AG04450 (cell line): ENCODE measurements at regions not wholly inside any gene's neighbourhood (a gene's known extent, or its start where the extent isn't known, plus 50 kb on each side); places are given as distances from the start of the nearest gene placed in this dataset.

Experiments used
- CTCF ChIA-PET: fragments of 300-600, 350-600 bp; formaldehyde crosslinking; extraction: SDS; loops from one replicate; lab custom pipeline; 2022; ENCODE audit warnings: antibody characterized with exemption, inconsistent platforms; lab: Charles Lee
- POLR2A ChIA-PET: fragments of 350-600 bp; formaldehyde crosslinking; extraction: SDS; loops from one replicate; lab custom pipeline; 2021; ENCODE audit warnings: antibody characterized with exemption, inconsistent platforms; lab: Yijun Ruan, JAX
- DNase-seq: peaks from one replicate; pipeline ENCODE4 v3.0.0-alpha.2; 2011; ENCODE audit warnings: low read depth, low spot score
- H3K27ac ChIP-seq: one replicate; pipeline ENCODE4 v1.5.1; 2012; ENCODE audit warnings: low read depth, low read length, control low read depth
- H3K27me3 ChIP-seq: one replicate; pipeline ENCODE4 v1.6.0; 2012; ENCODE audit warnings: low read length; ENCODE audit not compliant: control insufficient read depth, insufficient read depth
- H3K4me3 ChIP-seq: 2 replicates; pipeline ENCODE4 v1.5.1; 2011; ENCODE audit warnings: mild to moderate bottlenecking, low read depth, low read length, control low read depth
- H3K9me3 ChIP-seq: 2 replicates; pipeline ENCODE4 v1.5.1; 2012; ENCODE audit warnings: low read length; ENCODE audit not compliant: control insufficient read depth, insufficient read depth
- TF ChIP-seq, protein P1 (sequence below): IDR thresholded peaks from 2 replicates; pipeline ENCODE4 v1.5.1; 2011; ENCODE audit warnings: low read depth, low read length, control low read depth, inconsistent platforms

DNA sequence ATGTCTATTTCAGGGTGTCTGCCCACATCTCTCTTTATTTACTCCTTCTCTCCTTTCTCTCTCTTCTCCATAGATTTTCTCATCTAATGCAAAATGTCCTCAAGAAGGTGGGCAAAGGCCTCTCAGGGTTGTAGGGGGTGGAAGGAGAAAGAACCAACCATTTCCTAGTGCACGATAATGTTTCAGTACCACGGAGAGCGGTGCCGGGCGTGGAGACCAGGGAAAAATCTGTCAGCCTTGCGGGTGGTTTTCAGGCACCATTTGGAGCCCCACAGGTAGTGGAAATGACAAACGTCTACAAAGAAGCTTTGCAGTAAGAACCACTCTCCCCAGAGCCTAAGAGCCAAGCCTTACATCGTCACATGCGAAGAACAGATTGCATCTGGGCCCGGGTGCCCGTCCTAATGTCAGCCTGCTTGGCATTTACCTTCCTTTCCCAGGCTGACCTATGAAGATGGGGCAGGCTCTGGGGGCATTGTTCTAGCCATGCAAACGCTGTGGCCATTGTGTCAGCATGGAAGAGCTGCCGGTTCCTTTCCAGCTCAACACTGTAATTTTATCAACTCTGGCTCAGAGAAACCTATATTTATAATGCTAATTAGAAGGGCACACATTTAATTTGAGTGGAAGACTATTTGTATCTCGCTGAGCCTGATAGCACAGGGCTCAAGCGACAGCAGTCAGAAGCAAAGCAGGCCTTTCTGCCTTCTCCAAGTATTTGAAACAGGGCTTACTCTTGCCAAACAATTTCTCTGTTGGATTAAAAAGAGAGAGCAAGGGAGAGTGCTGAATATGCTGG lies 430.1 kb upstream of the WWC1 start:
- no peak overlapping the region for H3K4me3 ChIP-seq
- H3K27ac ChIP-seq = no peak overlapping the region
- DNase-seq = no peak
- no peaks in the 10 kb centered on the region for H3K9me3 ChIP-seq
- TF ChIP-seq, protein P1, sequence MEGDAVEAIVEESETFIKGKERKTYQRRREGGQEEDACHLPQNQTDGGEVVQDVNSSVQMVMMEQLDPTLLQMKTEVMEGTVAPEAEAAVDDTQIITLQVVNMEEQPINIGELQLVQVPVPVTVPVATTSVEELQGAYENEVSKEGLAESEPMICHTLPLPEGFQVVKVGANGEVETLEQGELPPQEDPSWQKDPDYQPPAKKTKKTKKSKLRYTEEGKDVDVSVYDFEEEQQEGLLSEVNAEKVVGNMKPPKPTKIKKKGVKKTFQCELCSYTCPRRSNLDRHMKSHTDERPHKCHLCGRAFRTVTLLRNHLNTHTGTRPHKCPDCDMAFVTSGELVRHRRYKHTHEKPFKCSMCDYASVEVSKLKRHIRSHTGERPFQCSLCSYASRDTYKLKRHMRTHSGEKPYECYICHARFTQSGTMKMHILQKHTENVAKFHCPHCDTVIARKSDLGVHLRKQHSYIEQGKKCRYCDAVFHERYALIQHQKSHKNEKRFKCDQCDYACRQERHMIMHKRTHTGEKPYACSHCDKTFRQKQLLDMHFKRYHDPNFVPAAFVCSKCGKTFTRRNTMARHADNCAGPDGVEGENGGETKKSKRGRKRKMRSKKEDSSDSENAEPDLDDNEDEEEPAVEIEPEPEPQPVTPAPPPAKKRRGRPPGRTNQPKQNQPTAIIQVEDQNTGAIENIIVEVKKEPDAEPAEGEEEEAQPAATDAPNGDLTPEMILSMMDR = no peak
- POLR2A ChIA-PET = no interaction called here
- CTCF ChIA-PET = no interaction called here
- no peaks in the 10 kb centered on the region for H3K27me3 ChIP-seq

DNA sequence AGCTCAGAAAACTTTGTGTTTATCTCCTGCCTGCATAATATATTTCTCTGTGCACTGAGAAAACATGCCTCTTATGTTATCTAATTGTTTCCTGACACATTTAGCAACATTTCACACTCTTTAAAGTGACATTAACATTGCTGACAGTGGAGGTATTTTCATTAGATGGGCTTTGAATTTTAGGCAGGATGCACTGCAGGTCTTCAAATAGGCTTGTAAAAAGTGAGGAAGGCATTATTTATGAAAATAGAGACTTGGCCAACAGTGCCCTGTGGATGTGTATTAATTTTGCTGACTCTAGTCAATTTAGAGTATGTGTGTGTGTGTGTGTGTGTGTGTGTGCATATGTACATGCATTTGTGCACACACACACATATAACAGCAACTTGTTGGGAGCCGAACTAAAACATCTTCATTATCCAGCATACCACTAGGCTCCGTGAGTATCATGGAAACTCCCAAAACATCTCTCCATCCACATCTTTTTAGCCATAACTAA lies 429.5 kb upstream of the WWC1 start:
- POLR2A ChIA-PET = no interaction called here
- no peaks in the 10 kb centered on the region for H3K27me3 ChIP-seq
- CTCF ChIA-PET = no interaction called here

DNA sequence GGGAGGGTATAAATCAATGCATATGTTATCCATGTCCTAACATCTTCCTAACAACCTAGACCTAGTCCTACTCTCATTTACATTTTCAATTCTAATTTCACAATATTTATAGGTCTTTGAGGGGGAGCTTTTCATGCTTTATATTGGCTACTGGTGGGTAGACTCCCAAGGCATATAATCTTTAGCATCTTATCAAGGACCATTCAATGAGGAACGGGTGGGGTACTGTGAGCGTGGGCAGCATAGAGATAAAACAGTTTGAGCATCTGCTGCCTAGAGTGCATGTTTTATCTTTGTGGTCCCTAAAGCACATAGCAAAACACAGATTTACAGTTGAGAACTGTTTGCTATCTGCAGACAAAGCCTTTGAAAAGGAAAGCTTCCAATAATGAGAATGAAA lies 427.6 kb upstream of the WWC1 start:
- POLR2A ChIA-PET = no interaction called here
- Histone ChIP-seq H3K27me3 (no peaks in the 10 kb centered on the region), H3K9me3 (no peaks in the 10 kb centered on the region), H3K4me3 (no peak overlapping the region), H3K27ac (no peak overlapping the region)
- no peak for DNase-seq
- CTCF ChIA-PET = interaction anchor here (0.7 kb wide), 1 partner anchor 116 kb away, joined by 4 read pairs; no protein-coding TSS in a partner anchor
- TF ChIP-seq, protein P1 = no peak

More for the DNA sequence above, 429.5 kb upstream of the WWC1 start:
- no peak for DNase-seq
- Histone ChIP-seq H3K27ac (no peak overlapping the region), H3K4me3 (no peak overlapping the region), H3K9me3 (no peaks in the 10 kb centered on the region)
- TF ChIP-seq, protein P1 = no peak

DNA sequence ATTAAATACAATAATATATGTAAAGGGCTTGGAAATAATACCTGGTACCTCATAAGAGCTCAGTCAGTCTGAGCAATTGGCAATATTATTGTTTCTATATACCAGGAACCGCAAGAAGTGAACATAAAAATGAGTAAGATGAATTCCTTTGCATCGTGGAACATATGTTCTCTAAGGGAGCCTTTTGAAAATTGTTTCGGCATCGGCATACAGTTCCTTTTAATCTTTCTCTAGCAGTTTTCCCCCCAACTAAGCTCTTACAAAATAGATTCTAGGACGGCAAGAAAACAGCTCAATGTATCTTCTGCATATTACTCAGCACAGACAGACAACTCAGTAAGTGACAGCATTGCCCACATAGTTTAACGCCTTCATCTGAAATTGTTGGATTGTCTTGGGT lies 426.6 kb upstream of the WWC1 start:
- ChIA-PET POLR2A (no interaction called here), CTCF (no interaction called here)
- no peak overlapping the region for H3K27ac ChIP-seq
- H3K4me3 ChIP-seq = no peak overlapping the region
- no peak for DNase-seq
- H3K9me3 ChIP-seq = no peaks in the 10 kb centered on the region
- TF ChIP-seq, protein P1 = no peak
- H3K27me3 ChIP-seq = no peaks in the 10 kb centered on the region

DNA sequence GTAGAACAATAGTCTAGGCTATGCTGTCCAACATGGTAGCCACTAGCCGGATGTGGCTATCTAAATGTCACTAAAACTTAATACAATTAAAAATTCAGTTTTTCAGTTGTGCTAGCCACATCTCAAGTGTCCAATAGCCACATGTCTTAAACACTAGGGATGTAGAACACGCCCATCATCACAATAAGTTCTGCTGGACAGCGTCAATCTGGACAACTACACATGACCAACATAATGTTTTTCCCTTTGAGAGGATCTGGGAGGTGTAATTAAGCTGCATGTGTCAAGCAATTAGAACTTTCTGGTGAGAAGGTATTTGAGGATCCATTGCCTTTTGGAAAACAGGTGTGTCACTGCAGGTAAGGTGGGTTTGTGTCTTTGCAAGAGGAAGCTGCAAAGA lies 424.6 kb upstream of the WWC1 start:
- Histone ChIP-seq H3K9me3 (no peaks in the 10 kb centered on the region), H3K27ac (no peak overlapping the region), H3K4me3 (no peak overlapping the region), H3K27me3 (no peaks in the 10 kb centered on the region)
- DNase-seq = no peak
- POLR2A ChIA-PET = no interaction called here
- TF ChIP-seq, protein P1 = no peak
- CTCF ChIA-PET = no interaction called here
